ENCODE measurements at regions not wholly inside any gene's neighbourhood (a gene's known extent, or its start where the extent isn't known, plus 50 kb on each side); places are given as distances from the start of the nearest gene placed in this dataset.
"Not testable (repeated sequence)": the region's sequence is repeated elsewhere in the genome, so short reads cannot be mapped to it uniquely, and the experiment has no call there.

DNA sequence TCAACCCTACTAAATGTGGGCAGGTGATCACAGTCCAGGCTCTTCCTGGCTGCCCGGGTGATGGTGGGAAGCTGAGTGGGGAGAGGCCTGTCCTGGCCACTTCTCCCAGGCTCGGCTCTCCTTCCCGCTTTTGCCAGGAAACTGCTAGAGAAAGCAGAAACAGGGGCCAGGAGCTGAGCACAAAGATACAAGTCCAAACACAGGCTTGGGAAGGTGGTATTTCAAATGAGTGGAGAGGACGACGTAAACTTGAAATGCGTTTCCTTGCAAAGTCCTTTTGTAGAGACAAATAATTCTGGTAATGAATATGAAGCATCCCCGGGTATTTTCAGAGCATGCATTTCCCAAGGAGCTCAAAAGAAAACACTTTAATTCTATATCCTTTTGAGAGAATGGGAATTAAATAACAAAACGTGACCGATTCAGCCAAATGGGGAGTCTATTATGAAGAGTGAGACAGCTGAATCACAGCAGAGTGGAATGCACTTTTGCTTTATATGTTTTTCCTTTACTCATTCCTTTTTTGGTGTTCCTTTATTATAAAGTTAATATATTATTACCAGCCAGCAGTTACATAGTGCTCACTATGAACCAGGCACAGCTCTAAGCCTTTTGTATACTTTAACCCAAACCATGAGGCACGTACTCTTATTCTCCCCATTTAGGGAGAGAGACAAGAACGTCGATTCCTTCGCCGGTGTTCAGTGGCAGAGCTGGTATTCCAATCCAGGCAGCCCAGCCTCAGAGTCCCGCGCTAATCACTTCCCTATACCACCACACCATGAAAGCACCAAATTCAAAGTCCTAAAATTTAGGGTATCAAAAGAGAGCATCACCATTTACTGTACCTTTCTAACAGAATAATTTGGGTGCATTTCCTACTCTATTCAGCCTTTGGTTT, 218.2 kb upstream of the KLF14 start:
- Histone ChIP-seq H3K27me3 (ENCODE audit: insufficient read depth, low read length) (no peaks in the 10 kb centered on the region), H3K4me1 (ENCODE audit: insufficient read depth, low read length) (peaks cover 44% of the 10 kb centered on the region), H3K4me3 (ENCODE audit: low read length) (no peak overlapping the region), H3K9me3 (ENCODE audit: low read depth, low read length) (no peaks in the 10 kb centered on the region)

DNA sequence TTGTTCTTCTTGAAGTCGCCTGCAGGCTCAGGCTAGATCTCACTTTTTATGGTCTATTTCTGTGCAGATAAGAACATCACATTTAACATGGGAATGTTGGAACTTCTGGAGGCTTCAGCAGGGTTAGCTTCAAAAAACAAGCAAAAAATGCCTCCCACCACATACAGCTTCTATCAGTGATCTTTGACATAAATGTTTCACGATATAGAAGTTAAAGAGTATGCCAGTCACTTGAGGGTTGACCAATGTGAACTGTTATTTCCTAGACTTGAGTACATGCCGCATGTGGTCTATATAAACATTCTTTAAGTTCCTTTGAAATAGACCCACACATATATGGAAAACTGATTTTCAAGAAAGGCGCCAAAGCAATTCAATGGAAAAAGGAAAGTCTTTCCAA, 219.2 kb upstream of the KLF14 start:
- Histone ChIP-seq H3K4me3 (ENCODE audit: low read length) (no peak overlapping the region), H3K9me3 (ENCODE audit: low read depth, low read length) (no peaks in the 10 kb centered on the region), H3K4me1 (ENCODE audit: insufficient read depth, low read length) (peaks cover 53% of the 10 kb centered on the region), H3K27me3 (ENCODE audit: insufficient read depth, low read length) (no peaks in the 10 kb centered on the region)

DNA sequence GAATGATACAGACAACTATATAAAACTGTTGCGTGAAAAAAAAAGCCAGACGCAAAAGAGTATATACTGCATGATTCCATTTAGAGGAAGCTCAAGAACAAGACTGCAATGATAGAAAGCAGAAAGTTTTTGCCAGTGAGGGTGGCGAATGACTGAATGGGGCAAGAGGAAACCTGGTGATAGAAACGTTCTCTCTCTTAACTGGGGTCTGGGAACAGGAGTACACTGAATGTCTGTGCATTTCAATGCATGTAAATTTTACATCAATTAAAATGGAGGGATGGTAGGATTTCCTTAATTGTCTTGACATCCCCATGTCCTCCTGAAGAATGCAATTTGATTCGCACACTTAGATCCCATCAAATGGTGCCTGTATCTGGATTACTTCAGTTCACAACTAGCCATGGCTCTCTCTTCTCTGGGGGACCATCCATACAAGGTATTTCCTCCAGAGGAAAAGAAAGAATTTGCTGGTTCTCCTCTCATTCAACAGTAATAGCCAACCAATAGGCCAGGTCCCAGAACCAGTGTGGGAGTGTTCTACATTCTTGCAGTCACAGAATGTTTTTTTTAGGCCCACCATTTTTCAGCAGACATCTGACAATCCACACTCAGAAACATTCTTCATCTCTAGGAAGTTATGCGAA, 221.0 kb upstream of the KLF14 start:
- H3K4me3 ChIP-seq (ENCODE audit: low read length): no peak overlapping the region
- no peaks in the 10 kb centered on the region for H3K27me3 ChIP-seq (ENCODE audit: insufficient read depth, low read length)
- no peaks in the 10 kb centered on the region for H3K9me3 ChIP-seq (ENCODE audit: low read depth, low read length)
- peaks cover 65% of the 10 kb centered on the region for H3K4me1 ChIP-seq (ENCODE audit: insufficient read depth, low read length)

DNA sequence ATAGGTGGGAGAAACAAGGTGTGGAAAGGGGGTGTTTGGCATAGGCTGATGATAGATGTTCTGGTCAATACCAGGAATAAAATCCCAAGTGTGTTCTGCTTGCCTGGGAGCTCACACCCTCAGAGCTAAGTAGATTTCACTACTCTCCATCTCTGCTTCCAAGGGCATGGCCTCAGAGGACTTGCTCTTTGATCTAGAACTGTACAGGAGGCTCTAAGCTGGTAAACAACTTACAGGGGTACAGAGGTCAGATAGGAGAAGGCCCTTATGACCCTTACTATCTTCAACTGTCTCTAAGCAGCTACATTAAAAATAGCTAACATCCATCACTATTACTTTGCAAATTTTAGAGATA, 221.5 kb upstream of the KLF14 start:
- no peaks in the 10 kb centered on the region for H3K9me3 ChIP-seq (ENCODE audit: low read depth, low read length)
- H3K4me1 ChIP-seq (ENCODE audit: insufficient read depth, low read length): peaks cover 66% of the 10 kb centered on the region
- H3K4me3 ChIP-seq (ENCODE audit: low read length): no peak overlapping the region

DNA sequence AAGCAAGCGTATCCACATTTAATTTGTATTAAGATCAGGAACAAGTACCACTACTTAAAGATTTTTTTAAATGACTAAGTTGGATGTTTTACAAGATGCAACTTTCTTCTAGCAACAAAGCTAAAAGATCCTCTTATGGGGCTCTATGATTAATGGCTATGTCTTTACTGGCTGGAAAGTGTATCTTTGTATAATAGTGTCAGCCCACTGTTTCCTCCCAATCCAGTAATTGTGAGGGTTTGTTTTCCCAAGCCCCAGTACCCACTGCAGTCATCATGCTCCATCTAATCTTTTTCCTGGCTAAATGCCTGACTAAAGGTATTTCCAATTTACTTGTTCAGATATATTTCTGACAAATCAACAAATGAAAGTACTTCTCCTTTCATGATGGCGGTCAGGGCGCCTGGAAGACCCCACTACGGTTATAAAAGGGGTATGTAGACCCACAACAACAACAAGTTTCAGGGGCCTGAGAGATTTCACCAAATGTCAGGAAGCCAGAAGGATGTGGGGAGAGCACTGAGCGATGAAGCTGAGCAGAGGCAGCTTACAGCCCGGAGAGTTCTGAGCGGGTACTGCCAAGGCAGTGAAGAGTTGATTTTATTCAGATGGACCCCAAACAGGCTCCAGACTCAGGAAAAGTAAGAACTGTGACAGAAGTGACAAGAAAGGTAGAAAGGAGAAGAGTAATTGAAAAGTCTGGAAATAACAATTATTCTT, 222.6 kb upstream of the KLF14 start:
- no peak overlapping the region for H3K4me3 ChIP-seq (ENCODE audit: low read length)
- no peaks in the 10 kb centered on the region for H3K27me3 ChIP-seq (ENCODE audit: insufficient read depth, low read length)
- H3K4me1 ChIP-seq (ENCODE audit: insufficient read depth, low read length): peaks cover 67% of the 10 kb centered on the region
- no peaks in the 10 kb centered on the region for H3K9me3 ChIP-seq (ENCODE audit: low read depth, low read length)

More for the DNA sequence above, 221.5 kb upstream of the KLF14 start:
- H3K27me3 ChIP-seq (ENCODE audit: insufficient read depth, low read length): no peaks in the 10 kb centered on the region

DNA sequence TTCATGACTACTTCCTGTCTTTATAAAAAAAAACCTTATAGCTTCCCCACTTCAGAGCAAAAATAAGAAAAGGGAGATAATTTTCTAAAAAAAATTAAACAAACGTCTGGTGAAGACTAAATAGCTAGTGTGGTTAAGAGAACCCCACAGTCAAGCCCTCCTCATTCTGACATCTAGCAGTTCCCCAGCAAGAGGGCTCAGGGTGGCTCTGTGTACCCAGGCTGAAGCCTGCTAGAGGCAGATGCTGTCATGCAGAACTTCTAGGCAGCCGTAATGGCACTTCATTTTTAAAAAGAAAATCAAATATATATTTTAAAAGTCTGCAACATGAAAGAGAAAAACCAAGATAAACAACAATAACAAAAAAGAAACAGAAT, 223.1 kb upstream of the KLF14 start:
- Histone ChIP-seq H3K9me3 (ENCODE audit: low read depth, low read length) (no peaks in the 10 kb centered on the region), H3K27me3 (ENCODE audit: insufficient read depth, low read length) (no peaks in the 10 kb centered on the region), H3K4me3 (ENCODE audit: low read length) (no peak overlapping the region), H3K4me1 (ENCODE audit: insufficient read depth, low read length) (peaks cover 67% of the 10 kb centered on the region)

DNA sequence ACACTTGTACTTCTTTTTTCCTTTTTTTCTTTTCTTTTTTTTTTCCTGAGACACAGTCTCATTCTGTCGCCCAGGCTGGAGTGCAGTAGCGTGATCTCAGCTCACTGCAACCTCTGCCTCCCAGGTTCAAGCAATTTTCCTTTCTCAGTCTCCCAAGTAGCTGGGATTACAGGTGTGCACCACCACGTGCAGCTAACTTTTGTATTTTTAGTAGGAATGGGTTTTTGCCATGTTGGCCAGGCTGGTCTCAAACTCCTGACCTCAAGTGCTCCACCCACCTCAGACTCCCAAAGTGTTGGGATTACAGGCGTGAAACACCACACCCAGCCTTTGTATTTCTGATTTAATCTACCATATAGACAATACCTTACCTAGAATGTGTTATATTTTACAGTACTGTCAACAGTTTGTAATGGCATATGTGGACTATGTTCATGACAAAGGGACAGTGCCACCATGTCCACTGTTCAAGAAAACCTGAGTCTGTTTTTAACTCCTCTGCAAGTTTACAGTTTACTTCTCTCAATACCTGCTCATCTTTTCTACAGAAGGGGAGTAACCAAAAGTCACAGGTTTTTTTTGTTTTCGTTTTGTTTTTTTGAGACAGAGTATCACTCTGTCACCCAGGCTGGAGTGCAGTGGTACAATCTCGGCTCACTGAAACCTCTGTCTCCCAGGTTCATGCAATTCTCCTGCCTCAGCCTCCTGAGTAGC, 223.9 kb upstream of the KLF14 start:
- H3K27me3 ChIP-seq (ENCODE audit: insufficient read depth, low read length); H3K4me3 ChIP-seq (ENCODE audit: low read length); H3K9me3 ChIP-seq (ENCODE audit: low read depth, low read length): not testable (repeated sequence)
- peaks cover 73% of the 10 kb centered on the region for H3K4me1 ChIP-seq (ENCODE audit: insufficient read depth, low read length)

DNA sequence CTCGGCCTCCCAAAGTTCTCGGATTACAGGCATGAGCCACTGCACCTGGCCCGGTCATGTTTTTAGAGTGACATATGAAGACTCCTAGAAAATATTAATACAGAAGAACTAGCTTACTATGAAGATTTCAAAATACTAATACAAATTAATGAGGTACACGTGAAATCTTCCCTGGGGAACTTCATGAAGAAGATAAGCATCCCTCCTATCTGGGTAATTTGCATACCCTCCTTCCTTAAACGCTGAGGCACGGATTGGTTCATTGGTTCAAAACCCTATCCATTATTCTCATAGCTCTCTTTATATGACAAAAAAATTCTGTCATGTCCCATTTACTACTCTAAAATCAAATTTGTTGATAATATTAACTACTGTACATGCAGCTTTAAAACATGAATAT, 224.8 kb upstream of the KLF14 start:
- Histone ChIP-seq H3K27me3 (ENCODE audit: insufficient read depth, low read length) (no peaks in the 10 kb centered on the region), H3K9me3 (ENCODE audit: low read depth, low read length) (no peaks in the 10 kb centered on the region), H3K4me3 (ENCODE audit: low read length) (no peak overlapping the region), H3K4me1 (ENCODE audit: insufficient read depth, low read length) (peaks cover 83% of the 10 kb centered on the region)

DNA sequence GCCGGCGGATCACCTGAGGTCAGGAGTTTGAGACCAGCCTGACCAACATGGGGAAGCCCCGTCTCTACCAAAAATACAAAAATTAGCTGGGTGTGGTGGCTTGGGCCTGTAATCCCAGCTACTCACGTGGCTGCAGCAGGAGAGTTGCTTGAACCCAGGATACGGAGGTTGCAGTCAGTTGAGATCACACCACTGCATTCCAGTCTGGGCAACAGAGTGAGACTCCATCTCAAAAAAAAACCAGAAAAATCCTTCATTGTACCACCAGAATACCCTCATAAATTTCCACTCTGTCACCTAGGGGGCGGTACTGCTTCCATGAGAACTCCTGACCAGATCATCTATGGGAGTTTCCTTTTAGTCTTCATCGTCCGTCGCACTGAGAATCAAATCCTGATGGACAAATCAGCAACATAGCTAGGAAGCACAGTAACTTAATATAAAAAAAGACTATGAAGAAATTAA, 225.8 kb upstream of the KLF14 start:
- peaks cover 86% of the 10 kb centered on the region for H3K4me1 ChIP-seq (ENCODE audit: insufficient read depth, low read length)
- H3K27me3 ChIP-seq (ENCODE audit: insufficient read depth, low read length): no peaks in the 10 kb centered on the region
- no peaks in the 10 kb centered on the region for H3K9me3 ChIP-seq (ENCODE audit: low read depth, low read length)
- peak overlapping the region; percentile 34 for H3K4me3 ChIP-seq (ENCODE audit: low read length)

DNA sequence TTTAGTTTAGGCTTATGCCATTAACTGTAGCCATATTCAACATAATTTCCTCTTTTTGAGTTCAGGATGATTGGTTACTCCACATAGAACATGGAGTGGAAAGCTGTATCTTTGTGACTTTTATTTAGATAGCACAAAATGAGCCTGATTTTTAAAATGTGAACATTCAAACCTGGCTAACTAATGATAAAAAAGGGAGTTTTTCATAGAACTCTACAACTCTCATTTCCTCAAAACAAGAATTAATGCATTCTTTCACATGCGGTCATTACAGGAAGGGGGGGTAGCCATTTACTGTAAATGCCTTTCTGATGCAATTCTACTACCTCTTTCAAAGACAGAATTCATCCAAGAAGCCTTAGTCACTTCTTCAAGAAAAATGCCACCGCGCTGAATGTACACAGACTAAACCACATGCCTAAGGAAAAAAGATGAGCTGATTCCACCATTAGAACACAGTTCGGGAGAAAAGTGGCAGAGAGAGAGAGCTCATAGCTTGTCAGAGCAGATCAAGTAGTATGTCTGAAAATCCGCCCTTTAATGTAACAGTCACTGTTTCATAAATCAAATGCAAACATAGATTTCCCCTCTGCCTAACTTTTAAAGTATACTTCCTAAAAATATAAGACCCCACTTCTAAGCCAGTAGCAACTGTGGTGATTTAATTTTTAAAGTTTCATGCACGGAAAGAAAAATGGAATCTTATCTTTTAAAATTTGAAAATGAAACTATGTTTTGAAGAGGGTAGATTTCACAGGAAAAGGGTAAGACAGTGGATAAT, 226.4 kb upstream of the KLF14 start:
- Histone ChIP-seq H3K4me3 (ENCODE audit: low read length) (peak overlapping the region; percentile 34), H3K4me1 (ENCODE audit: insufficient read depth, low read length) (peaks cover 82% of the 10 kb centered on the region), H3K27me3 (ENCODE audit: insufficient read depth, low read length) (no peaks in the 10 kb centered on the region), H3K9me3 (ENCODE audit: low read depth, low read length) (no peaks in the 10 kb centered on the region)

DNA sequence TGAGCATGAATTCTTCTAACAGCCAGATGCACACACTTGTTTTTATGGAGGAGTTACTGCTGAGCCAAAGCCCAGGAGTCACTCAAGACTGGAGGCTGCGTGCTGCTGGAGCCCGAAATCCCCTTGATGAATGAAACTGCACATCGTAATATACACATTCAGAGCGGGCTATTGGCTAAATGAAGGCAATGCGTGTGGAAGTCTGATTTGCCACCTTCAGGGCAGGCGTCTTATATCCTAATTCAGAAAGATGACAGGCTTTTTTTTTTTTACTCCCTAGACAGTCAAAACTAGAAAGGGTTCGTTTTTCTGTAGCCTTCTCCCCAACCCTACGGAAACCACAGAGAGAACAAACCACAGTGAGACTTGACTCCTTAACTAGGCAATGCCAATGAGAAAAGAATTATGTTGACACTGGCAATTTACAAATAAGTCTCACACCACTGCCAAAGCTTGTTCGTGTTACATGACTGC, 227.2 kb upstream of the KLF14 start:
- Histone ChIP-seq H3K4me3 (ENCODE audit: low read length) (peak overlapping the region; percentile 34), H3K9me3 (ENCODE audit: low read depth, low read length) (no peaks in the 10 kb centered on the region), H3K27me3 (ENCODE audit: insufficient read depth, low read length) (no peaks in the 10 kb centered on the region), H3K4me1 (ENCODE audit: insufficient read depth, low read length) (peaks cover 74% of the 10 kb centered on the region)

DNA sequence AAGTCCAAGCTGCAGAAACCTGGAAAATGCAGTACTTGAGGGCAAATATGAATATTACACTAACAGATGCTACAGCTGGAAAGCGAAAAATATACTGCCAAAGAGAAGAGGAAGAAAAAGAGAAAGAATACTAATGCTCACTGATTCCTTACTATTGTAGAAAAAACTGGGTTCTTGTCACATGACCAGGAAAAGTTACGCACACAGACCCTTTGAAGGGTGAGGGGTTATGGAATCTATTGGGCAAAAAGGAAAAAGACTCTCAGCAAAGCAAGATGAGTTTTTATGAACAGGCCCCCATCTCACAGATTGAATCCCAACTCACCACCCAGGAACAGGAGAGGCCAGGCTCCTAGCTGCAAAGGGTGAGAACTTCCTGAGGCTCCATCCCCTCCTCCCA, 228.1 kb upstream of the KLF14 start:
- no peaks in the 10 kb centered on the region for H3K27me3 ChIP-seq (ENCODE audit: insufficient read depth, low read length)
- H3K4me1 ChIP-seq (ENCODE audit: insufficient read depth, low read length): peaks cover 65% of the 10 kb centered on the region
- H3K9me3 ChIP-seq (ENCODE audit: low read depth, low read length): no peaks in the 10 kb centered on the region
- no peak overlapping the region for H3K4me3 ChIP-seq (ENCODE audit: low read length)

DNA sequence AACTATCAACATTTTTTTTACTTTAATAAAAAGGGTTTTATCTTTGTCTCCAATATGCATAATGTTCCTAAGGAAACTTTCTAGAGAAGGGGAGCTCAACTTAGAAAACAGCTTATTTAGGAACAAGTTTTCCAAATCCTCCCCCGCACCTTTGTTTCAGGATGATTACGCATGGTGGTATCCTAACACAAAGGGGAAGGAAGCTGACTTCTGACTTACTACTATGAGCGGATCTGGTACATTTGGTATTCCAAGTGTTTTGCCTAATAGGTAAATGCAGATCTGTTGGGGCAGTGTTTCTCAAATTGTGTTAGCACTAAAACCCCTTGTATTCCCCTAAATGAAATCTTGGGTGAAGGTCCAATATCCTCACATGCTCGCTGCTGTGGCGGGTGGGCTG, 229.3 kb upstream of the KLF14 start:
- H3K27me3 ChIP-seq (ENCODE audit: insufficient read depth, low read length): no peaks in the 10 kb centered on the region
- H3K4me3 ChIP-seq (ENCODE audit: low read length): no peak overlapping the region
- no peaks in the 10 kb centered on the region for H3K9me3 ChIP-seq (ENCODE audit: low read depth, low read length)
- peaks cover 54% of the 10 kb centered on the region for H3K4me1 ChIP-seq (ENCODE audit: insufficient read depth, low read length)

DNA sequence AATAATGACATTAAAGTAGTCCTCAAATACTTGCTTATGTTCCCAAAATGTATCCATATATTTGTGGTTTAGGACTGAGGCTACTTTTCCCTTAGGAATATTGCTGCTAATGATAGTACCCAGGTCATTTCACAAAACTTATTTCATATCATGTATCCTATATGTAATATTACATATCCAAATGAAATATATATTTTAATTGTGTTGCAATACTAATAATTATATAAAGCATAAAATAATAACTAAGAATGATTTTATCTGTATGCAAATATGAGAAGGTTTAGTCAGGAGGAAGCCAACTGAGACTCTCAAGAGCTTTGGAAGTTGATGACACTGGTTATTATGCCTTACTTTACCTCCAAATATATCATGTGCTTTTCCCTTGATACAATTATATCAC, 231.5 kb upstream of the KLF14 start:
- no peaks in the 10 kb centered on the region for H3K27me3 ChIP-seq (ENCODE audit: insufficient read depth, low read length)
- H3K4me1 ChIP-seq (ENCODE audit: insufficient read depth, low read length): peaks cover 38% of the 10 kb centered on the region
- H3K9me3 ChIP-seq (ENCODE audit: low read depth, low read length): no peaks in the 10 kb centered on the region
- H3K4me3 ChIP-seq (ENCODE audit: low read length): no peak overlapping the region

Data from mononuclear cell (primary cell).